Left lung (tissue), 4 donors: ENCODE measurements at regions not wholly inside any gene's neighbourhood (a gene's known extent, or its start where the extent isn't known, plus 50 kb on each side); places are given as distances from the start of the nearest gene placed in this dataset.
"Not testable (repeated sequence)": the region's sequence is repeated elsewhere in the genome, so short reads cannot be mapped to it uniquely, and the experiment has no call there.

Experiments used
- ATAC-seq: fragments of 200-7000 bp; cut with Tn5 transposase; one replicate; pipeline ENCODE4 v1.9.1; 2020; ENCODE audit warnings: moderate library complexity
- DNase-seq, 4 donors: peaks; one replicate each; pipeline ENCODE4 v3.0.0-alpha.2; 2013 to 2020
- H3K27ac ChIP-seq, 2 donors: fragments of 200-600 bp; sonication (generic) in 1 of 2; one replicate each; pipeline versions ENCODE4 v1.5.0 to v1.8.0; 2020 to 2021
- H3K27me3 ChIP-seq, 2 donors: fragments of 200-600 bp; sonication (generic) in 1 of 2; one replicate each; pipeline versions ENCODE4 v1.5.0 to v1.8.0; 2020 to 2021
- H3K36me3 ChIP-seq, 2 donors: fragments of 200-600 bp; sonication (generic) in 1 of 2; one replicate each; pipeline versions ENCODE4 v1.5.0 to v1.8.0; 2020 to 2021
- H3K4me1 ChIP-seq, 2 donors: fragments of 200-600 bp; one replicate each; pipeline ENCODE4 v1.8.0; 2021
- H3K4me3 ChIP-seq, 2 donors: fragments of 200-600 bp; sonication (generic) in 1 of 2; one replicate each; pipeline versions ENCODE4 v1.5.0 to v1.8.0; 2020 to 2021; ENCODE audit warnings: mild to moderate bottlenecking in 1 of 2
- H3K9me3 ChIP-seq, 2 donors: fragments of 200-600 bp; sonication (generic) in 1 of 2; one replicate each; pipeline versions ENCODE4 v1.5.0 to v1.8.0; 2020 to 2021
- CTCF ChIP-seq, 2 donors: fragments of 200-600 bp; sonication (generic) in 1 of 2; IDR thresholded peaks; one replicate each; pipeline versions ENCODE4 v1.5.0 to v1.8.0; 2021; ENCODE audit warnings: antibody characterized with exemption in 2 of 2
- intact Hi-C, 2 donors: fragments of 100-400 bp; cut with DNase I; formaldehyde crosslinking; loops; one replicate each; pipeline versions ENCODE4 v1.11.2 to v1.14.2; 2022
- donor health status: DM: no; HTN: yes; CAD: no.
- donor health status: DM: no; HTN: no; CAD: no.

- Histone ChIP-seq H3K36me3 (no peaks in the 10 kb centered on the region), H3K27ac (no peak overlapping the region), H3K4me1 (no peaks in the 10 kb centered on the region), H3K4me3 (no peak overlapping the region), H3K9me3 (peaks cover 0 to 35% of the 10 kb centered on the region in 2 donors), H3K27me3 (no peaks in the 10 kb centered on the region)
- intact Hi-C loops, result no loop called here
- no peak for TF ChIP-seq CTCF (IDR thresholded peaks at IDR 0.05)
- no peak for ATAC-seq
- no peak for DNase-seq
These were observed 514.5 kb upstream of the TPK1 start for GRCh38 chr7:145350334-145350733.

DNA sequence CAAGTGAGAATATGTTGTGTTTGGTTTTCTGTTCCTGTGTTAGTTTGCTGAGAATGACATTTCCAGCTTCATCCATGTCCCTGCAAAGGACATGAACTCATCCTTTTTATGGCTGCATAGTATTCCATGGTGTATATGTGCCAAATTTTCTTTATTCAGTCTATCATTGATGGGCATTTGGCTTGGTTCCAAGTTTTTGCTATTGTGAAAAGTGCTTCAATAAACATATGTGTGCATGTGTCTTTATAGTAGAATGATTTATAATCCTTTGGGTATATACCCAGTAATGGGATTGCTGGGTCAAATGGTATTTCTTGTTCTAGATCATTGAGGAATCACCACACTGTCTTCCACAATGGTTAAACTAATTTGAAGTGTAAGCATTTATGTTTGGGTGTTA, 513.6 kb upstream of the TPK1 start:
- H3K27me3 ChIP-seq, H3K4me3 ChIP-seq, H3K27ac ChIP-seq, H3K36me3 ChIP-seq, H3K4me1 ChIP-seq, intact Hi-C loops, ATAC-seq, DNase-seq: not testable (repeated sequence)
- H3K9me3 ChIP-seq, result peaks cover 0 to 35% of the 10 kb centered on the region in 2 donors

- no peaks in the 10 kb centered on the region for H3K4me1 ChIP-seq
- intact Hi-C loops, result no loop called here
- H3K27ac ChIP-seq, result no peak overlapping the region
- ATAC-seq (no peak), DNase-seq (no peak)
- no peak for TF ChIP-seq CTCF (IDR thresholded peaks at IDR 0.05)
- peaks cover 0 to 28% of the 10 kb centered on the region in 2 donors for H3K9me3 ChIP-seq
- no peaks in the 10 kb centered on the region for H3K36me3 ChIP-seq
- H3K4me3 ChIP-seq, result no peak overlapping the region
- no peaks in the 10 kb centered on the region for H3K27me3 ChIP-seq
These were observed 511.4 kb upstream of the TPK1 start for GRCh38 chr7:145347271-145347670.

DNA sequence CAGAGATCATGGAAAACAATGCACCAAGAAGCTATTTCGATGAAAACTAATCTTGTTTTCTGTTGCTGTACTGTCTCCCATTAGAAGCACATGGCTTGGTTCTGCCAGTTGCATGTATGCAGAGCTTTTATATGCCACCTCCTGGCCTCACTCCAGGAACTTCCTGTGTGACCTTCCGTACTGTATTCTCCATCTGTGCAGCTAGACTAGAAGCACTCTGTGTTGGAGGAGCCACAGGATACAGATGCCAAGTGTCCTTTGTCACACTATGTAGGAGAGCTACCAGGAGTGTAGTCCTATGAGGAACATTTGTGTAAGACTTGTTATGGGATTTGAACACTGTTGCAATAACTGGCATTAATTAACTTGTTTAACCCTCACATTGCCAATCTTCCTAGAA, 503.5 kb upstream of the TPK1 start:
- no peak for DNase-seq
- Histone ChIP-seq H3K27me3 (no peaks in the 10 kb centered on the region), H3K4me3 (no peak overlapping the region), H3K27ac (no peak overlapping the region), H3K9me3 (peaks cover 0 to 24% of the 10 kb centered on the region in 2 donors), H3K4me1 (no peaks in the 10 kb centered on the region), H3K36me3 (no peaks in the 10 kb centered on the region)
- intact Hi-C loops, result no loop called here
- no peak for TF ChIP-seq CTCF (IDR thresholded peaks at IDR 0.05)
- ATAC-seq, result no peak

- H3K27ac ChIP-seq, result no peak overlapping the region
- intact Hi-C loops, result no loop called here
- TF ChIP-seq CTCF (IDR thresholded peaks at IDR 0.05), result no peak
- H3K9me3 ChIP-seq, result peaks cover 0 to 24% of the 10 kb centered on the region in 2 donors
- no peak overlapping the region for H3K4me3 ChIP-seq
- H3K27me3 ChIP-seq, result no peaks in the 10 kb centered on the region
- no peaks in the 10 kb centered on the region for H3K4me1 ChIP-seq
- ATAC-seq (no peak), DNase-seq (no peak)
- no peaks in the 10 kb centered on the region for H3K36me3 ChIP-seq
These were observed 495.7 kb upstream of the TPK1 start for GRCh38 chr7:145331522-145331921.

- no peaks in the 10 kb centered on the region for H3K36me3 ChIP-seq
- intact Hi-C loops, result no loop called here
- no peak for ATAC-seq
These were observed 495.2 kb upstream of the TPK1 start for GRCh38 chr7:145331076-145331475.

More at GRCh38 chr7:145331076-145331475, 495.2 kb upstream of the TPK1 start:
- H3K27me3 ChIP-seq, result no peaks in the 10 kb centered on the region
- H3K4me1 ChIP-seq, result no peaks in the 10 kb centered on the region
- no peak overlapping the region for H3K27ac ChIP-seq
- peaks cover 0 to 21% of the 10 kb centered on the region in 2 donors for H3K9me3 ChIP-seq
- DNase-seq, result no peak
- no peak overlapping the region for H3K4me3 ChIP-seq
- no peak for TF ChIP-seq CTCF (IDR thresholded peaks at IDR 0.05)
